ENCODE measurements at regions not wholly inside any gene's neighbourhood (a gene's known extent, or its start where the extent isn't known, plus 50 kb on each side); places are given as distances from the start of the nearest gene placed in this dataset.

- no peak for DNase-seq
Observed at GRCh38 chr16:81185416-81185815, 53.1 kb upstream of the BCO1 start.

- DNase-seq, result peak; percentile 22
Observed at GRCh38 chr16:81181013-81181720, 57.3 kb upstream of the BCO1 start.

- no peak for DNase-seq
Observed at GRCh38 chr16:81180578-81180977, 57.9 kb upstream of the BCO1 start.

GRCh38 chr16:81179219-81179618, 59.3 kb upstream of the BCO1 start:
- no peak for DNase-seq

GRCh38 chr16:81175325-81175891, 63.1 kb upstream of the BCO1 start:
- DNase-seq, result no peak

GRCh38 chr16:81174644-81175324, 63.7 kb upstream of the BCO1 start:
- no peak for DNase-seq

- DNase-seq, result no peak
Observed at GRCh38 chr16:81172769-81173658, 65.5 kb upstream of the BCO1 start.

- no peak for DNase-seq
Observed at GRCh38 chr16:81170824-81171223, 67.7 kb upstream of the BCO1 start.

- DNase-seq, result no peak
Observed at GRCh38 chr16:81168406-81168805, 70.1 kb upstream of the BCO1 start.

- no peak for DNase-seq
Observed at GRCh38 chr16:81167851-81168250, 70.6 kb upstream of the BCO1 start.

GRCh38 chr16:81166417-81167300, 70.5 kb upstream of the GCSH start:
- no peak for DNase-seq

GRCh38 chr16:81165411-81166097, 69.4 kb upstream of the GCSH start:
- DNase-seq, result no peak

GRCh38 chr16:81164958-81165357, 68.8 kb upstream of the GCSH start:
- no peak for DNase-seq

GRCh38 chr16:81164481-81164880, 68.3 kb upstream of the GCSH start:
- peak; percentile 9 for DNase-seq

- no peak for DNase-seq
Observed at GRCh38 chr16:81163671-81164070, 67.5 kb upstream of the GCSH start.

GRCh38 chr16:81158964-81159363, 62.8 kb upstream of the GCSH start:
- DNase-seq, result no peak

- DNase-seq, result no peak
Observed at GRCh38 chr16:81155769-81156168, 59.6 kb upstream of the GCSH start.

- no peak for DNase-seq
Observed at GRCh38 chr16:81151648-81152310, 55.6 kb upstream of the GCSH start.

- no peak for DNase-seq
Observed at GRCh38 chr16:81149614-81150013, 53.4 kb upstream of the GCSH start.

GRCh38 chr16:81148277-81148676, 52.1 kb upstream of the GCSH start:
- DNase-seq, result no peak
